ENCODE measurements at regions not wholly inside any gene's neighbourhood (a gene's known extent, or its start where the extent isn't known, plus 50 kb on each side); places are given as distances from the start of the nearest gene placed in this dataset.

DNA sequence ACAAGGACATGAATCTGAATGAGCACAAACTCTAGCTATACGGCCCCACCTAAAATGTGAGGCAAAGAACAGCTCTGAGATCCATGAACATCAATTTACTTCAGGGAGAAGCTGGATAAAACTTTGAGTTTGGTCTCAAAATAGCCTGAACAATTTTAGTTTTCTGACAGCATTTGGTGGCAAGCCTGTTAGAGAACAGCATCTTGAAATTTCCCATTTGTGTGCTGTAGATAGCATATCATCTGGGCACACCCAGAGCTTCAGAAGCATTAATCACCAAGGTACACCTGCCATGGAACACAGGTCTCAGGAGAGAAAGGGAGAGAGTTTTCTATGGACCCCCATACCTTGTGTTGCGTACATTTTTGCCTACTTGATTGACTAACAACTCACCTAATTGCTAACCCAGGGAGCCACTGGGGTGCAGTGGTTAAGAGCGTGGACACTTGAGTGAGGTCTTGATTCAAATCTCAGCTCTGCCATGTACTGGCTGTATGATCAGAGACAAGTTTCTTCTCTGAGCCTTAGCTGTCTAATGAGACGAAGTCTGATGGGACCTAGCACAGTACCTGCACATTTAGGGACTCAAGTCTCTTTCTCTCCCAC, 264.9 kb downstream of the PIK3R1 start:
- H3K27me3 Mint-ChIP-seq (ENCODE audit: unreplicated experiment), result peaks cover 2% of the 10 kb centered on the region
- H3K4me3 Mint-ChIP-seq (ENCODE audit: unreplicated experiment), result no peak overlapping the region
- H3K4me1 Mint-ChIP-seq (ENCODE audit: unreplicated experiment), result no peaks in the 10 kb centered on the region
- H3K27ac Mint-ChIP-seq (ENCODE audit: unreplicated experiment), result no peak overlapping the region
- TF ChIP-seq, protein P1, sequence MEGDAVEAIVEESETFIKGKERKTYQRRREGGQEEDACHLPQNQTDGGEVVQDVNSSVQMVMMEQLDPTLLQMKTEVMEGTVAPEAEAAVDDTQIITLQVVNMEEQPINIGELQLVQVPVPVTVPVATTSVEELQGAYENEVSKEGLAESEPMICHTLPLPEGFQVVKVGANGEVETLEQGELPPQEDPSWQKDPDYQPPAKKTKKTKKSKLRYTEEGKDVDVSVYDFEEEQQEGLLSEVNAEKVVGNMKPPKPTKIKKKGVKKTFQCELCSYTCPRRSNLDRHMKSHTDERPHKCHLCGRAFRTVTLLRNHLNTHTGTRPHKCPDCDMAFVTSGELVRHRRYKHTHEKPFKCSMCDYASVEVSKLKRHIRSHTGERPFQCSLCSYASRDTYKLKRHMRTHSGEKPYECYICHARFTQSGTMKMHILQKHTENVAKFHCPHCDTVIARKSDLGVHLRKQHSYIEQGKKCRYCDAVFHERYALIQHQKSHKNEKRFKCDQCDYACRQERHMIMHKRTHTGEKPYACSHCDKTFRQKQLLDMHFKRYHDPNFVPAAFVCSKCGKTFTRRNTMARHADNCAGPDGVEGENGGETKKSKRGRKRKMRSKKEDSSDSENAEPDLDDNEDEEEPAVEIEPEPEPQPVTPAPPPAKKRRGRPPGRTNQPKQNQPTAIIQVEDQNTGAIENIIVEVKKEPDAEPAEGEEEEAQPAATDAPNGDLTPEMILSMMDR (IDR thresholded peaks at IDR 0.05; ENCODE audit: unreplicated experiment), result no peak
- DNase-seq (ENCODE audit: low spot score), result no peak
- no peaks in the 10 kb centered on the region for H3K36me3 Mint-ChIP-seq (ENCODE audit: low read depth, unreplicated experiment)
- H3K9me3 Mint-ChIP-seq (ENCODE audit: unreplicated experiment), result no peaks in the 10 kb centered on the region

GRCh38 chr5:68482199-68482598, 266.6 kb downstream of the PIK3R1 start:
- no peaks in the 10 kb centered on the region for H3K36me3 Mint-ChIP-seq (ENCODE audit: low read depth, unreplicated experiment)
- H3K27ac Mint-ChIP-seq (ENCODE audit: unreplicated experiment), result no peak overlapping the region
- no peaks in the 10 kb centered on the region for H3K4me1 Mint-ChIP-seq (ENCODE audit: unreplicated experiment)
- no peaks in the 10 kb centered on the region for H3K9me3 Mint-ChIP-seq (ENCODE audit: unreplicated experiment)
- TF ChIP-seq, protein P1 (IDR thresholded peaks at IDR 0.05; ENCODE audit: unreplicated experiment), result no peak
- H3K27me3 Mint-ChIP-seq (ENCODE audit: unreplicated experiment), result peaks cover 2% of the 10 kb centered on the region
- DNase-seq (ENCODE audit: low spot score), result no peak
- H3K4me3 Mint-ChIP-seq (ENCODE audit: unreplicated experiment), result no peak overlapping the region

- H3K27ac Mint-ChIP-seq (ENCODE audit: unreplicated experiment), result no peak overlapping the region
- no peaks in the 10 kb centered on the region for H3K9me3 Mint-ChIP-seq (ENCODE audit: unreplicated experiment)
- no peak overlapping the region for H3K4me3 Mint-ChIP-seq (ENCODE audit: unreplicated experiment)
- H3K36me3 Mint-ChIP-seq (ENCODE audit: low read depth, unreplicated experiment), result no peaks in the 10 kb centered on the region
- TF ChIP-seq, protein P1 (IDR thresholded peaks at IDR 0.05; ENCODE audit: unreplicated experiment), result no peak
- no peaks in the 10 kb centered on the region for H3K4me1 Mint-ChIP-seq (ENCODE audit: unreplicated experiment)
- DNase-seq (ENCODE audit: low spot score), result no peak
- peaks cover 2% of the 10 kb centered on the region for H3K27me3 Mint-ChIP-seq (ENCODE audit: unreplicated experiment)
These were observed 268.9 kb downstream of the PIK3R1 start for GRCh38 chr5:68484307-68485068.

- Mint-ChIP-seq H3K9me3 (ENCODE audit: unreplicated experiment) (no peaks in the 10 kb centered on the region), H3K36me3 (ENCODE audit: low read depth, unreplicated experiment) (no peaks in the 10 kb centered on the region), H3K4me1 (ENCODE audit: unreplicated experiment) (no peaks in the 10 kb centered on the region), H3K27ac (ENCODE audit: unreplicated experiment) (no peak overlapping the region), H3K4me3 (ENCODE audit: unreplicated experiment) (no peak overlapping the region), H3K27me3 (ENCODE audit: unreplicated experiment) (no peaks in the 10 kb centered on the region)
- no peak for DNase-seq (ENCODE audit: low spot score)
- TF ChIP-seq, protein P1 (IDR thresholded peaks at IDR 0.05; ENCODE audit: unreplicated experiment), result no peak
These were observed 274.0 kb downstream of the PIK3R1 start for GRCh38 chr5:68489556-68489955.

- Mint-ChIP-seq H3K36me3 (ENCODE audit: low read depth, unreplicated experiment) (no peaks in the 10 kb centered on the region), H3K4me3 (ENCODE audit: unreplicated experiment) (no peak overlapping the region), H3K27me3 (ENCODE audit: unreplicated experiment) (no peaks in the 10 kb centered on the region), H3K4me1 (ENCODE audit: unreplicated experiment) (no peaks in the 10 kb centered on the region), H3K9me3 (ENCODE audit: unreplicated experiment) (no peaks in the 10 kb centered on the region), H3K27ac (ENCODE audit: unreplicated experiment) (no peak overlapping the region)
- DNase-seq (ENCODE audit: low spot score), result no peak
- TF ChIP-seq, protein P1 (IDR thresholded peaks at IDR 0.05; ENCODE audit: unreplicated experiment), result no peak
These were observed 274.9 kb downstream of the PIK3R1 start for GRCh38 chr5:68490406-68490805.
